ENCODE measurements at regions not wholly inside any gene's neighbourhood (a gene's known extent, or its start where the extent isn't known, plus 50 kb on each side); places are given as distances from the start of the nearest gene placed in this dataset.

GRCh38 chr1:228841632-228842031, 106.4 kb downstream of the RHOU start:
- TF ChIP-seq CTCF (IDR thresholded peaks at IDR 0.05) (no peak), POLR2A (IDR thresholded peaks at IDR 0.05) (no peak)
